Sigmoid colon (tissue), 6 donors: ENCODE measurements at regions not wholly inside any gene's neighbourhood (a gene's known extent, or its start where the extent isn't known, plus 50 kb on each side); places are given as distances from the start of the nearest gene placed in this dataset.

ENCODE experiments used
- DNase-seq: peaks from one replicate; pipeline ENCODE4 v3.0.0-alpha.2; 2019
- H3K27ac ChIP-seq, 4 donors: fragments of 200-600 bp; sonication (generic); one replicate each; pipeline ENCODE4 v1.5.1; 2016 to 2019; ENCODE audit warnings: mild to moderate bottlenecking in 1 of 4
- H3K27me3 ChIP-seq, 3 donors: fragments of 200-600 bp; sonication (generic); one replicate each; pipeline ENCODE4 v1.5.1; 2019; ENCODE audit warnings: mild to moderate bottlenecking in 1 of 3
- H3K36me3 ChIP-seq, 4 donors: fragments of 200-600 bp; sonication (generic); one replicate each; pipeline ENCODE4 v1.5.1; 2016 to 2019
- H3K4me1 ChIP-seq, 4 donors: fragments of 200-600 bp; sonication (generic); one replicate each; pipeline ENCODE4 v1.5.1; 2017 to 2019
- H3K4me3 ChIP-seq, 4 donors: fragments of 200-600 bp; sonication (generic); one replicate each; pipeline ENCODE4 v1.5.1; 2017 to 2019; ENCODE audit warnings: mild to moderate bottlenecking in 2 of 4, moderate library complexity in 1 of 4
- H3K9me3 ChIP-seq, 4 donors: fragments of 200-600 bp in 3 of 4; sonication (generic) in 3 of 4; one replicate each; pipeline versions ENCODE4 v1.5.1 to v1.6.1; 2013 to 2019
- CTCF ChIP-seq, 4 experiments: fragments of 450-650 bp in 3 of 4; fragments of 200-600 bp in 1 of 4; IDR thresholded peaks; one replicate each; pipeline ENCODE4 v1.5.1; 2016 to 2019; ENCODE audit warnings: antibody characterized with exemption in 4 of 4, mild to moderate bottlenecking in 3 of 4, moderate library complexity in 2 of 4
- EP300 ChIP-seq, 4 donors: sonication (generic); formaldehyde crosslinking; IDR thresholded peaks; one replicate each; pipeline ENCODE4 v1.6.1; 2017; ENCODE audit warnings: antibody characterized with exemption in 4 of 4
- POLR2A ChIP-seq, 2 donors: fragments of 450-650 bp; IDR thresholded peaks; one replicate each; pipeline ENCODE4 v1.6.1; 2016; ENCODE audit warnings: antibody characterized with exemption in 2 of 2, mild to moderate bottlenecking in 2 of 2, moderate library complexity in 2 of 2
- POLR2AphosphoS5 ChIP-seq, 4 donors: sonication (generic); formaldehyde crosslinking; IDR thresholded peaks; one replicate each; pipeline ENCODE4 v1.6.1; 2017; ENCODE audit warnings: antibody characterized with exemption in 4 of 4
- WGBS, 2 donors: extraction: QIAGEN DNeasy Blood & Tissue Kit; methylation state at CpG; one replicate each; pipeline ENCODE4 v1.1.7; 2013; 5-methylcytosine and 5-hydroxymethylcytosine counted together
- intact Hi-C: fragments of 100-400 bp; cut with DNase I; formaldehyde crosslinking; loops from one replicate; pipeline ENCODE4 v1.15.1; 2023
- donor health status: healthy with polysubstance abuse.
- donor health status: healthy.

GRCh38 chr4:58541926-58542325 is 1431.7 kb upstream of the IGFBP7 start:
- intact Hi-C loops: no loop called here
- Histone ChIP-seq H3K9me3 (no peaks in the 10 kb centered on the region), H3K36me3 (no peaks in the 10 kb centered on the region), H3K27me3 (no peaks in the 10 kb centered on the region), H3K27ac (no peak overlapping the region), H3K4me1 (no peaks in the 10 kb centered on the region), H3K4me3 (no peak overlapping the region)
- DNase-seq: no peak
- WGBS, 2 donors: 64 to 85% methylated on average over 1 of the region's 1 CpG
- TF ChIP-seq EP300 (IDR thresholded peaks at IDR 0.05): no peak
- TF ChIP-seq POLR2A (IDR thresholded peaks at IDR 0.05): no peak
- TF ChIP-seq POLR2AphosphoS5 (IDR thresholded peaks at IDR 0.05): no peak
- no peak for TF ChIP-seq CTCF (IDR thresholded peaks at IDR 0.05)

DNA sequence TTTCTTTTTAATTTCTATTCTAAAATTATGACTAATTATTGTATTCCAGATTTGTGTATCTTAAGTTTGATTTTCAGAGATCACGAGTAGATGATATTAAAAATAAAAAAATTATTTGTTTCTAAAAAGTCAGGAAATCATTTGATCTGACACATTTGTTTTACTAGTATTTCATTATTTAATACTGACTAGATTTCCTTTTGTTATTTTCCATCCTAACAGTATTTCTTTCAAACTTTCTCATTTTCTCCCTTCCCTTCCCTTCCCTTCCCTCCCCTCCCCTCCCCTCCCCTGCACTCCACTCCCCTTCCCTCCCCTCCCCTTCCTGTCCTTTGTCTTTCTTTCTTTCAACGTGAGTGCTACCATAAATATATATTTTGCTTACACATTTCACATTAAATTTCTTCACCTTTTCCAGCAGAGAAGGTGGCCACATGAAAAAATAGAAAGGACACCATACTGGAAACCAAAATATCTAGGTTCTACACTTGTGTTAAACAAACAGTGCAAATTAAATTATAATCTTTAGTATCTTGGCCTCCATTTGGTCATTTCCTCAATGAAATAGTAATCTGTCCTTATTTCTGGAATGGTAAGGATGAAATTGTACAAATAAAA is 1412.7 kb upstream of the IGFBP7 start:
- 52 to 60% methylated on average over 2 of the region's 2 CpGs for WGBS, 2 donors
- TF ChIP-seq EP300 (IDR thresholded peaks at IDR 0.05) (no peak), POLR2A (IDR thresholded peaks at IDR 0.05) (no peak), POLR2AphosphoS5 (IDR thresholded peaks at IDR 0.05) (no peak), CTCF (IDR thresholded peaks at IDR 0.05) (no peak)
- Histone ChIP-seq H3K36me3 (no peaks in the 10 kb centered on the region), H3K9me3 (no peaks in the 10 kb centered on the region), H3K27me3 (no peaks in the 10 kb centered on the region), H3K27ac (no peak overlapping the region), H3K4me3 (no peak overlapping the region), H3K4me1 (no peaks in the 10 kb centered on the region)
- intact Hi-C loops: no loop called here
- no peak for DNase-seq

- H3K27ac ChIP-seq: no peak overlapping the region
- no peak overlapping the region for H3K4me3 ChIP-seq
- no peak for DNase-seq
- no peaks in the 10 kb centered on the region for H3K4me1 ChIP-seq
- H3K27me3 ChIP-seq: no peaks in the 10 kb centered on the region
- intact Hi-C loops: no loop called here
- no peaks in the 10 kb centered on the region for H3K36me3 ChIP-seq
- no peaks in the 10 kb centered on the region for H3K9me3 ChIP-seq
- TF ChIP-seq POLR2AphosphoS5 (IDR thresholded peaks at IDR 0.05) (no peak), CTCF (IDR thresholded peaks at IDR 0.05) (no peak), POLR2A (IDR thresholded peaks at IDR 0.05) (no peak)
- WGBS, 2 donors: 20 to 64% methylated on average over 1 of the region's 1 CpG
Measured at GRCh38 chr4:58515226-58515625, 1405.0 kb upstream of the IGFBP7 start.

DNA sequence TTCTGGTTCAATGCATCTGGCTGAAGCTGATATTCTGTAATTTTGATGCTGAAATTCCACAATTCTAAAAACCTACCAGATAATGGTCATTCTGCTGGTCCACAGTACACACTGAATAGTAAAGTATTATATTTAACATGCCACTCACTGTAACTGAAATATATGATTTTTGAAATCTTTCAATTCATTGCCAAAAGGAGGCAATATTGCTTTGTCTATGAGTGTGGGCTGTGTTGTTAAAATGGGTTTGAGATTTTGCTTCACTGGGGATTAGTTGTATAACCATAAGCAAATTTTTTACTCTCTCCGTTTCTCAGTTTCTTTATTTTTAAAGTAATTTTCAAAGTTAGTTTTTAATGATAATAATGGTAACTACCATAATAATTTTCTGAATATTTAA is 1404.1 kb upstream of the IGFBP7 start:
- DNase-seq: no peak
- Histone ChIP-seq H3K4me1 (no peaks in the 10 kb centered on the region), H3K27ac (no peak overlapping the region), H3K36me3 (no peaks in the 10 kb centered on the region), H3K4me3 (no peak overlapping the region), H3K9me3 (no peaks in the 10 kb centered on the region), H3K27me3 (no peaks in the 10 kb centered on the region)
- 71 to 82% methylated on average over 1 of the region's 1 CpG for WGBS, 2 donors
- intact Hi-C loops: no loop called here
- TF ChIP-seq EP300 (IDR thresholded peaks at IDR 0.05) (no peak), POLR2AphosphoS5 (IDR thresholded peaks at IDR 0.05) (no peak), CTCF (IDR thresholded peaks at IDR 0.05) (no peak), POLR2A (IDR thresholded peaks at IDR 0.05) (no peak)

DNA sequence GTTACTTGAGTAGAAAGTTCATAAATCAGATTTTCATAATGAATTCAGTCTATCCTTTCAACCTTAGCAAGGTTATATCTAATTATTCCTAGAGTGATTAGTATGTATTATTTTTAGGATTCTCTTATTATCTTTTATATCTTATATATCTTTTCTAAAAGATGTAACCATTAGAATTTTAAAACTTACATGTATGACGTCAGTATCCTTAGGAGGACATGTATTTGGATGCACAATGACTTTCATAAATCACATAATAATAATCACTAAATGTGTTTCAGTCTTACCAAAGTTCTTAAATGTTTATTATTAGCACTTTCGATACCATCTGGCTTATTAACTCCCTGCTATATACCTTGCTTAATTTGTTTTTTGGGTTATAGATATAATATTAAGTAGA is 1400.5 kb upstream of the IGFBP7 start:
- Histone ChIP-seq H3K27ac (no peak overlapping the region), H3K4me3 (no peak overlapping the region), H3K9me3 (no peaks in the 10 kb centered on the region), H3K36me3 (no peaks in the 10 kb centered on the region), H3K27me3 (no peaks in the 10 kb centered on the region), H3K4me1 (no peaks in the 10 kb centered on the region)
- TF ChIP-seq POLR2A (IDR thresholded peaks at IDR 0.05) (no peak), CTCF (IDR thresholded peaks at IDR 0.05) (no peak), EP300 (IDR thresholded peaks at IDR 0.05) (no peak), POLR2AphosphoS5 (IDR thresholded peaks at IDR 0.05) (no peak)
- 86 to 87% methylated on average over 2 of the region's 2 CpGs for WGBS, 2 donors
- intact Hi-C loops: no loop called here
- no peak for DNase-seq
